ENCODE measurements at regions not wholly inside any gene's neighbourhood (a gene's known extent, or its start where the extent isn't known, plus 50 kb on each side); places are given as distances from the start of the nearest gene placed in this dataset.
A peak's percentile ranks its signal among the peaks of the same experiment; 100 is the strongest.

DNA sequence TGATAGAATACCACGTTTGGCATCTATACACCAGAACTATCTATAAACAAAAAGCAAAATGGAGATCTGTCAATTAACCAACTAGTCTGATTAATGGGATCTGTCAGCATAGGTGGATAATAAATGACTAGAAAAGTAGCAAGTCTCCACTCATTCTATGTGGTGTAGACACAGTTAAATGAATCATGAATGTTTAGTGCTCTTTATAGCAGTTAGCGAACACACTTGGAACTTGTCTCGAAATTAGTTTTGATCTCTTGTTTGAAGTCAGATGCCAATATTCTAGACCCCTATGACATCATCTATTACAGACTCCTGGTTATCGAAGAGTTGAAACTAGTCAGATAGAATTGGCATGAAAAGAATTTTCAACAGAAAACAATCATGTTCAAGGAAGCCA is 259.7 kb downstream of the AHR start:
- intact Hi-C loops (cut with DNase I) = no loop called here
- TF ChIP-seq, protein P1, sequence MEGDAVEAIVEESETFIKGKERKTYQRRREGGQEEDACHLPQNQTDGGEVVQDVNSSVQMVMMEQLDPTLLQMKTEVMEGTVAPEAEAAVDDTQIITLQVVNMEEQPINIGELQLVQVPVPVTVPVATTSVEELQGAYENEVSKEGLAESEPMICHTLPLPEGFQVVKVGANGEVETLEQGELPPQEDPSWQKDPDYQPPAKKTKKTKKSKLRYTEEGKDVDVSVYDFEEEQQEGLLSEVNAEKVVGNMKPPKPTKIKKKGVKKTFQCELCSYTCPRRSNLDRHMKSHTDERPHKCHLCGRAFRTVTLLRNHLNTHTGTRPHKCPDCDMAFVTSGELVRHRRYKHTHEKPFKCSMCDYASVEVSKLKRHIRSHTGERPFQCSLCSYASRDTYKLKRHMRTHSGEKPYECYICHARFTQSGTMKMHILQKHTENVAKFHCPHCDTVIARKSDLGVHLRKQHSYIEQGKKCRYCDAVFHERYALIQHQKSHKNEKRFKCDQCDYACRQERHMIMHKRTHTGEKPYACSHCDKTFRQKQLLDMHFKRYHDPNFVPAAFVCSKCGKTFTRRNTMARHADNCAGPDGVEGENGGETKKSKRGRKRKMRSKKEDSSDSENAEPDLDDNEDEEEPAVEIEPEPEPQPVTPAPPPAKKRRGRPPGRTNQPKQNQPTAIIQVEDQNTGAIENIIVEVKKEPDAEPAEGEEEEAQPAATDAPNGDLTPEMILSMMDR (IDR thresholded peaks at IDR 0.05) = no peak
- ATAC-seq = peak; percentile 26
- Histone ChIP-seq H3K4me3 (peak overlapping the region; percentile 0 to 14), H3K27ac (peak overlapping the region; percentile 59 to 80), H3K4me1 (peaks cover 6 to 7% of the 10 kb centered on the region in 2 donors), H3K36me3 (no peaks in the 10 kb centered on the region), H3K27me3 (no peaks in the 10 kb centered on the region), H3K9me3 (no peaks in the 10 kb centered on the region)
- DNase-seq = no peak

DNA sequence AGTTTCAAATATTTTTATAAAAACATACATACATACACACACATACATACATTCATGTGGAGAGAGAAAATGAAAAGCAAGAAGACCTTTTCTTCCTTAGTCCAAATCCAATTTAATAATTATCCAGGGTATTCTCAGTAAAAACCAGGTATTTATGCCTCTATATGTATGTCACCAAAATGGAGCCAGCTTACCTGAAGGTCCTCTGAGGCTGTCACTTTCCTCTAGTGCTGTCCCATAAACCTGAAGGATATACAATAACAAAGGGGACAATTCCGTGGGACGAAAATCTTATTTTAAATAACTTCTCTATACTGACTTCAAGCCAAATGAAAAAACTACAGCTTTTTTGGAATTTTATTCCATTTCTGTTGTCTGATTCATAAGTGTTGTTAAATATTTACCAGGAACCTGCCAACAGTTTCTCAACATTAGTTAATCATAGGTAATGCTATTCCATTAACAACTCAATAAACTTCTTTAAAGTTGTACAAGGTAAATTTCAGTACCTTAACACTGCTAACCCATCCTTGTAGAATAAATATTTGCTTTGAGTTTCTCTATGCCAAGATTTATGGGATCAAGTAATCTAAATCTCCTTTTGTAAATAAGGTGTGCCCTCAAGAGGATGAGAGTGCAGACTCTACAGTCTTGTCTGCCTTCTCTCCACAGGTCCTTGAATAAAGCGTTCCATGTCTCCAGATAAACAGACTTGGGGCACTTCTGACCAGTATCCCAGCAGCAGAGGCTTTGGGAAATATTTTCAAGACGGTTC is 260.3 kb downstream of the AHR start:
- H3K4me1 ChIP-seq = peaks cover 6 to 7% of the 10 kb centered on the region in 2 donors
- intact Hi-C loops (cut with DNase I) = no loop called here
- TF ChIP-seq, protein P1 (IDR thresholded peaks at IDR 0.05) = no peak
- peak; percentile 82 for ATAC-seq
- DNase-seq = no peak
- H3K27ac ChIP-seq = peak overlapping the region; percentile 59 to 80
- H3K9me3 ChIP-seq = no peaks in the 10 kb centered on the region
- H3K27me3 ChIP-seq = no peaks in the 10 kb centered on the region
- peak overlapping the region; percentile 0 to 14 for H3K4me3 ChIP-seq
- H3K36me3 ChIP-seq = no peaks in the 10 kb centered on the region

DNA sequence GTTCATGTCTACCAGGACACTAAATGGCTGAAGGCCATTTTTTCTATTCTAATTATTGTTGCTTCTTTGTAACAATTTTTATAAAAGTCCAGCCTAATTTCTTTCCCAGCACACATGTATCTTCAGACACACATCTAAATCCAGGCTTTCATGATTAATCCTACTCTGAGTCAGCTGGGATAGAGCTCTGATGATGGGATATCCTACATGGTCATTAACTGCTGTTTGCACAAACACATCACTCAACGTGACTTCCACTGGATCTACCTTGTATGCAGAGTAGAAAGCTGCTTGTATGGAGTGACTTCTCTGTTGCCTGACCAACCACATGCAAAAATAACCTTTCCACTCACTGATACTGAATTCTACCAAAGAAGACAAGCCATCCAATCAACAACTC is 260.9 kb downstream of the AHR start:
- peak overlapping the region; percentile 39 to 41 for H3K27ac ChIP-seq
- peak; percentile 14 for ATAC-seq

DNA sequence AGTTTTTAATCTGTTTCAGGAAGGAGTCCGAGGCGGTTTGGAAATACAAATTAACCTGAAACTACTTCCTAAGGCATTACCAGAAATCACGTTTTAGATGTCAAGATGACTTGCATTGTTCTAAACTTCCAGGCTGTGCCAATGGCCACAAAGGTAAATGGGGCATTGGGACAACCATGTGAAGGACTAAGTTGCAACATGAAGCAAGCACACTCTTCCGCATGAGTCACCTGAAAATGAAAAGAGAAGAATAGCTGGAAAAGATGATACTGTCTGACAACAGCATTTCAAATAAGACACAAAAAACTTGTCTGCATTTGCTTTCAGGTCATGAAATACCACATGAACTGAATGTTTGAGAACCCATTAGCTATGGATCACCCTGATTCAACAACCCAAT is 262.1 kb downstream of the AHR start:
- Histone ChIP-seq H3K4me1 (peaks cover 6 to 7% of the 10 kb centered on the region in 2 donors), H3K36me3 (no peaks in the 10 kb centered on the region), H3K27ac (no peak overlapping the region), H3K4me3 (no peak overlapping the region), H3K27me3 (no peaks in the 10 kb centered on the region), H3K9me3 (no peaks in the 10 kb centered on the region)
- TF ChIP-seq, protein P1 (IDR thresholded peaks at IDR 0.05) = no peak
- DNase-seq (no peak), ATAC-seq (no peak)
- intact Hi-C loops (cut with DNase I) = no loop called here

More for the DNA sequence above, 260.9 kb downstream of the AHR start:
- Histone ChIP-seq H3K27me3 (no peaks in the 10 kb centered on the region), H3K9me3 (no peaks in the 10 kb centered on the region), H3K36me3 (no peaks in the 10 kb centered on the region), H3K4me3 (no peak overlapping the region), H3K4me1 (peaks cover 6 to 7% of the 10 kb centered on the region in 2 donors)
- intact Hi-C loops (cut with DNase I) = no loop called here
- DNase-seq = no peak
- TF ChIP-seq, protein P1 (IDR thresholded peaks at IDR 0.05) = no peak

DNA sequence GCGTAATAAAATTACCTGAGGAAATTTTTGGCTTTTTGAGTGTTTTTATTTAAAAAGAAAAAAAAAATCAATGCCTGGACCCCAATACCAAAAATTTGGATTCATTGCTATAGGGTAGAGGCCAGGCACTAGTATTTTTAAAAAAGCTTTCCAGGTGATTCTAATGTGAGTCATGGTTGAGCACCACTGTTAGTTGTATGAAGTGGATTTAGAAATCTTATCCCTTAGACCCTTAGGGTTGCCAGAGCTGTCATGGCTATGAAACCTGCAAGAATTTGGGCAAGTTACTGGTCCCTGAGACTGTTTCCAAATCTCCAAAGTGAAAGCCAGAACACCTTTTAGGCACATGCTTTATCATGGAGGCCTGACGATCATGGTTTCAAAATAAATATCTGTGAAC is 262.5 kb downstream of the AHR start:
- DNase-seq (no peak), ATAC-seq (no peak)
- intact Hi-C loops (cut with DNase I) = no loop called here
- no peak overlapping the region for H3K4me3 ChIP-seq
- H3K27ac ChIP-seq = no peak overlapping the region
- TF ChIP-seq, protein P1 (IDR thresholded peaks at IDR 0.05) = no peak
- no peaks in the 10 kb centered on the region for H3K27me3 ChIP-seq
- no peaks in the 10 kb centered on the region for H3K9me3 ChIP-seq
- H3K36me3 ChIP-seq = no peaks in the 10 kb centered on the region
- peaks cover 6 to 7% of the 10 kb centered on the region in 2 donors for H3K4me1 ChIP-seq

Measured in left lung (tissue), 4 donors.